Panc1 (cell line): ENCODE measurements at regions not wholly inside any gene's neighbourhood (a gene's known extent, or its start where the extent isn't known, plus 50 kb on each side); places are given as distances from the start of the nearest gene placed in this dataset.

Experiments used
- CTCF ChIP-seq: fragments of 450-650 bp; IDR thresholded peaks from 2 replicates; pipeline ENCODE4 v1.5.1; 2017; ENCODE audit warnings: mild to moderate bottlenecking
- POLR2AphosphoS5 ChIP-seq: IDR thresholded peaks from 2 replicates; pipeline ENCODE4 v1.6.1; 2012; ENCODE audit warnings: mild to moderate bottlenecking, low read depth, low read length, moderate library complexity

- TF ChIP-seq CTCF = no peak; the same call in 1 of the 2 replicates
- no peak for TF ChIP-seq POLR2AphosphoS5
These were observed 132.7 kb upstream of the DDHD1 start for GRCh38 chr14:53285821-53286220.
